GM12878 (cell line): ENCODE measurements at regions not wholly inside any gene's neighbourhood (a gene's known extent, or its start where the extent isn't known, plus 50 kb on each side); places are given as distances from the start of the nearest gene placed in this dataset.

ENCODE experiments used
- CTCF ChIP-seq, 3 experiments: IDR thresholded peaks in 2 of 3; conservative IDR thresholded peaks in 1 of 3; 2 replicates each; pipeline ENCODE4 v1.5.1; 2011; ENCODE audit warnings: low read depth in 3 of 3, low read length in 3 of 3, mild to moderate bottlenecking in 3 of 3, control low read depth in 2 of 3, moderate library complexity in 2 of 3, inconsistent platforms in 1 of 3, mixed read lengths in 1 of 3; ENCODE audit not compliant: control insufficient read depth in 2 of 3, insufficient read depth in 1 of 3; ENCODE audit errors: extremely low read depth in 1 of 3
- SUPT20H ChIP-seq: IDR thresholded peaks from 2 replicates; pipeline ENCODE4 v1.6.1; 2011; ENCODE audit warnings: low read depth, mild to moderate bottlenecking, low read length, moderate library complexity, borderline replicate concordance; ENCODE audit not compliant: control insufficient read depth
- TARDBP ChIP-seq: IDR thresholded peaks from 2 replicates; pipeline ENCODE4 v1.6.1; 2016; ENCODE audit warnings: borderline replicate concordance

GRCh38 chr15:49760749-49761148 is 139.9 kb downstream of the DTWD1 start:
- TF ChIP-seq SUPT20H (no peak), TARDBP (no peak), CTCF (IDR thresholded peaks at IDR 0.05 in 2 of 3, conservative IDR thresholded peaks at IDR 0.05 in 1 of 3; ENCODE audit: control insufficient read depth in 2 of 3, extremely low read depth in 1 of 3, insufficient read depth in 1 of 3, low read depth in 3 of 3, low read length in 3 of 3) (no peak)
